Keratinocyte (primary cell): ENCODE measurements at regions not wholly inside any gene's neighbourhood (a gene's known extent, or its start where the extent isn't known, plus 50 kb on each side); places are given as distances from the start of the nearest gene placed in this dataset.

ENCODE experiments used
- DNase-seq: peaks from one replicate; pipeline ENCODE4 v3.0.0-alpha.2; 2011; ENCODE audit warnings: low read depth, missing footprints, low spot score
- FAIRE-seq: peaks from 2 replicates; lab custom pipeline; 2011; peaks lifted over from hg19 to GRCh38; lab: Jason Lieb, UNC
- H2AFZ ChIP-seq: 2 replicates; pipeline ENCODE4 v1.6.0; 2012; ENCODE audit warnings: low read length, control low read depth, inconsistent platforms; ENCODE audit not compliant: control insufficient read depth
- H3K27ac ChIP-seq: 2 replicates; pipeline ENCODE4 v1.5.1; 2011; ENCODE audit warnings: low read length; ENCODE audit not compliant: control insufficient read depth, insufficient read depth
- H3K27me3 ChIP-seq: 3 replicates; pipeline ENCODE4 v1.6.0; 2011; ENCODE audit warnings: low read length; ENCODE audit not compliant: control insufficient read depth, insufficient read depth; ENCODE audit errors: extremely low read depth
- H3K36me3 ChIP-seq, 2 experiments: 2 replicates in 1 of 2; 3 replicates in 1 of 2; pipeline ENCODE4 v1.5.1; 2011; ENCODE audit warnings: low read length in 2 of 2, mild to moderate bottlenecking in 1 of 2; ENCODE audit not compliant: control insufficient read depth in 2 of 2, insufficient read depth in 2 of 2; ENCODE audit errors: extremely low read depth in 1 of 2
- H3K4me1 ChIP-seq: 3 replicates; pipeline ENCODE4 v1.5.1; 2011; ENCODE audit warnings: low read length; ENCODE audit not compliant: control insufficient read depth, insufficient read depth; ENCODE audit errors: extremely low read depth
- H3K4me2 ChIP-seq: 3 replicates; pipeline ENCODE4 v1.6.0; 2011; ENCODE audit warnings: low read depth, low read length; ENCODE audit not compliant: control insufficient read depth, insufficient read depth; ENCODE audit errors: extremely low read depth
- H3K4me3 ChIP-seq, 3 experiments: fragments of 200-600 bp in 1 of 3; sonication (generic) in 1 of 3; 2 replicates in 2 of 3; 3 replicates in 1 of 3; pipeline ENCODE4 v1.5.1; 2011 to 2016; ENCODE audit warnings: low read length in 3 of 3, mild to moderate bottlenecking in 3 of 3, control low read depth in 2 of 3, inconsistent platforms in 1 of 3, low read depth in 1 of 3, mixed read lengths in 1 of 3, mixed run types in 1 of 3, moderate library complexity in 1 of 3; ENCODE audit not compliant: control insufficient read depth in 2 of 3, insufficient read depth in 2 of 3; ENCODE audit errors: extremely low read depth in 1 of 3
- H3K79me2 ChIP-seq: 2 replicates; pipeline ENCODE4 v1.6.0; 2012; ENCODE audit warnings: low read length; ENCODE audit not compliant: control insufficient read depth, insufficient read depth
- H3K9ac ChIP-seq: 3 replicates; pipeline ENCODE4 v1.6.0; 2011; ENCODE audit warnings: low read length; ENCODE audit not compliant: control insufficient read depth, insufficient read depth; ENCODE audit errors: extremely low read depth
- H3K9me1 ChIP-seq: 3 replicates; pipeline ENCODE4 v1.6.0; 2011; ENCODE audit warnings: low read length; ENCODE audit not compliant: control insufficient read depth, insufficient read depth; ENCODE audit errors: extremely low read depth
- H3K9me3 ChIP-seq: 2 replicates; pipeline ENCODE4 v1.5.1; 2012; ENCODE audit warnings: low read depth, low read length; ENCODE audit not compliant: control insufficient read depth
- H4K20me1 ChIP-seq: 3 replicates; pipeline ENCODE4 v1.6.0; 2011; ENCODE audit warnings: low read length; ENCODE audit not compliant: control insufficient read depth, insufficient read depth; ENCODE audit errors: extremely low read depth
- CTCF ChIP-seq, 3 experiments: IDR thresholded peaks in 1 of 3; conservative IDR thresholded peaks in 1 of 3; optimal IDR thresholded peaks in 1 of 3; 2 replicates in 2 of 3; 3 replicates in 1 of 3; pipeline versions ENCODE3 to v1.5.1; 2011; ENCODE audit warnings: low read length in 3 of 3, mild to moderate bottlenecking in 3 of 3, moderate library complexity in 2 of 3, control low read depth in 1 of 3, inconsistent platforms in 1 of 3; ENCODE audit not compliant: insufficient read depth in 2 of 3; ENCODE audit errors: extremely low read depth in 1 of 3
- EZH2 ChIP-seq: IDR thresholded peaks from one replicate; pipeline ENCODE4 v1.6.1; 2012; ENCODE audit warnings: inconsistent platforms, mild to moderate bottlenecking, low read length, moderate library complexity
- dilution Hi-C: fragments of 300-500 bp; cut with MboI; formaldehyde crosslinking; loops from one replicate; pipeline ENCODE4 v1.7.0; 2020; ENCODE audit warnings: low sequenced_read_pairs; ENCODE audit not compliant: extremely low pct_ligation_motif_present

- H3K27me3 ChIP-seq, result no peaks in the 10 kb centered on the region
- H3K4me2 ChIP-seq, result no peak overlapping the region
- H2AFZ ChIP-seq, result no peak overlapping the region
- FAIRE-seq (no peak), DNase-seq (no peak)
- dilution Hi-C loops, result no loop called here
- H3K9me3 ChIP-seq, result peaks cover 3% of the 10 kb centered on the region
- TF ChIP-seq EZH2, result no peak
- no peak for TF ChIP-seq CTCF (optimal IDR thresholded peaks at IDR 0.05 in 1 of 3, IDR thresholded peaks at IDR 0.05 in 1 of 3, conservative IDR thresholded peaks at IDR 0.05 in 1 of 3; ENCODE audit: extremely low read depth in 1 of 3, insufficient read depth in 2 of 3, low read length in 3 of 3)
- no peak overlapping the region for H3K4me3 ChIP-seq
- no peaks in the 10 kb centered on the region for H3K79me2 ChIP-seq
- H3K27ac ChIP-seq, result no peak overlapping the region
- H4K20me1 ChIP-seq, result no peaks in the 10 kb centered on the region
- peaks cover 15% of the 10 kb centered on the region for H3K4me1 ChIP-seq
- no peaks in the 10 kb centered on the region for H3K36me3 ChIP-seq
- no peaks in the 10 kb centered on the region for H3K9me1 ChIP-seq
- H3K9ac ChIP-seq, result no peak overlapping the region
These were observed 208.2 kb upstream of the DCC start for GRCh38 chr18:52131845-52132244.

- H3K9me3 ChIP-seq, result peaks cover 3% of the 10 kb centered on the region
- H2AFZ ChIP-seq, result no peak overlapping the region
- no peaks in the 10 kb centered on the region for H3K27me3 ChIP-seq
- DNase-seq (no peak), FAIRE-seq (no peak)
- no peak overlapping the region for H3K9ac ChIP-seq
- dilution Hi-C loops, result no loop called here
- H3K4me1 ChIP-seq, result peaks cover 4% of the 10 kb centered on the region
- H3K4me3 ChIP-seq, result no peak overlapping the region
- no peak overlapping the region for H3K27ac ChIP-seq
- no peaks in the 10 kb centered on the region for H3K9me1 ChIP-seq
- H3K79me2 ChIP-seq, result no peaks in the 10 kb centered on the region
- no peak overlapping the region for H3K4me2 ChIP-seq
- no peaks in the 10 kb centered on the region for H3K36me3 ChIP-seq
- no peak for TF ChIP-seq CTCF (optimal IDR thresholded peaks at IDR 0.05 in 1 of 3, IDR thresholded peaks at IDR 0.05 in 1 of 3, conservative IDR thresholded peaks at IDR 0.05 in 1 of 3; ENCODE audit: extremely low read depth in 1 of 3, insufficient read depth in 2 of 3, low read length in 3 of 3)
- H4K20me1 ChIP-seq, result no peaks in the 10 kb centered on the region
These were observed 203.5 kb upstream of the DCC start for GRCh38 chr18:52136532-52136931.
